Transverse colon (tissue), 4 donors: ENCODE measurements at regions not wholly inside any gene's neighbourhood (a gene's known extent, or its start where the extent isn't known, plus 50 kb on each side); places are given as distances from the start of the nearest gene placed in this dataset.

Experiments used
- POLR2A ChIP-seq: fragments of 450-650 bp; IDR thresholded peaks from one replicate; pipeline ENCODE4 v1.6.1; 2016; ENCODE audit warnings: antibody characterized with exemption, mild to moderate bottlenecking, moderate library complexity
- POLR2AphosphoS5 ChIP-seq, 3 donors: sonication (generic); formaldehyde crosslinking; IDR thresholded peaks; one replicate each; pipeline ENCODE4 v1.6.1; 2016; ENCODE audit warnings: antibody characterized with exemption in 3 of 3
- TF ChIP-seq, protein P1 (sequence below), 5 experiments: fragments of 200-600 bp in 3 of 5; fragments of 450-650 bp in 2 of 5; sonication (generic) in 3 of 5; IDR thresholded peaks; 1 replicate in 2 of 5; 2 replicates in 3 of 5; pipeline ENCODE4 v1.5.1; 2016 to 2017; ENCODE audit warnings: antibody characterized with exemption in 5 of 5, inconsistent platforms in 3 of 5, mild to moderate bottlenecking in 2 of 5, moderate library complexity in 1 of 5

- TF ChIP-seq POLR2AphosphoS5 (IDR thresholded peaks at IDR 0.05) (no peak), POLR2A (no peak)
- TF ChIP-seq, protein P1, sequence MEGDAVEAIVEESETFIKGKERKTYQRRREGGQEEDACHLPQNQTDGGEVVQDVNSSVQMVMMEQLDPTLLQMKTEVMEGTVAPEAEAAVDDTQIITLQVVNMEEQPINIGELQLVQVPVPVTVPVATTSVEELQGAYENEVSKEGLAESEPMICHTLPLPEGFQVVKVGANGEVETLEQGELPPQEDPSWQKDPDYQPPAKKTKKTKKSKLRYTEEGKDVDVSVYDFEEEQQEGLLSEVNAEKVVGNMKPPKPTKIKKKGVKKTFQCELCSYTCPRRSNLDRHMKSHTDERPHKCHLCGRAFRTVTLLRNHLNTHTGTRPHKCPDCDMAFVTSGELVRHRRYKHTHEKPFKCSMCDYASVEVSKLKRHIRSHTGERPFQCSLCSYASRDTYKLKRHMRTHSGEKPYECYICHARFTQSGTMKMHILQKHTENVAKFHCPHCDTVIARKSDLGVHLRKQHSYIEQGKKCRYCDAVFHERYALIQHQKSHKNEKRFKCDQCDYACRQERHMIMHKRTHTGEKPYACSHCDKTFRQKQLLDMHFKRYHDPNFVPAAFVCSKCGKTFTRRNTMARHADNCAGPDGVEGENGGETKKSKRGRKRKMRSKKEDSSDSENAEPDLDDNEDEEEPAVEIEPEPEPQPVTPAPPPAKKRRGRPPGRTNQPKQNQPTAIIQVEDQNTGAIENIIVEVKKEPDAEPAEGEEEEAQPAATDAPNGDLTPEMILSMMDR (IDR thresholded peaks at IDR 0.05): no peak
These were observed 52.1 kb upstream of the ITGA6 start for GRCh38 chr2:172375251-172375650.
